ENCODE measurements at regions not wholly inside any gene's neighbourhood (a gene's known extent, or its start where the extent isn't known, plus 50 kb on each side); places are given as distances from the start of the nearest gene placed in this dataset.

GRCh38 chr16:6363896-6364607, 968.6 kb upstream of the RBFOX1 start:
- TF ChIP-seq CTCF (IDR thresholded peaks at IDR 0.05; ENCODE audit: borderline replicate concordance, control extremely low read depth, extremely low read depth, insufficient read depth, missing control alignments): no peak
- no peak for DNase-seq (ENCODE audit: low spot score)
- in situ Hi-C loops (cut with MboI; ENCODE audit: low sequenced_read_pairs, unreplicated experiment): no loop called here

GRCh38 chr16:6363396-6363795, 969.2 kb upstream of the RBFOX1 start:
- DNase-seq (ENCODE audit: low spot score): no peak
- no peak for TF ChIP-seq CTCF (IDR thresholded peaks at IDR 0.05; ENCODE audit: borderline replicate concordance, control extremely low read depth, extremely low read depth, insufficient read depth, missing control alignments)
- in situ Hi-C loops (cut with MboI; ENCODE audit: low sequenced_read_pairs, unreplicated experiment): no loop called here

- in situ Hi-C loops (cut with MboI; ENCODE audit: low sequenced_read_pairs, unreplicated experiment): no loop called here
- no peak for DNase-seq (ENCODE audit: low spot score)
These were observed 970.3 kb upstream of the RBFOX1 start for GRCh38 chr16:6362321-6362720.

GRCh38 chr16:6360641-6361040, 972.0 kb upstream of the RBFOX1 start:
- TF ChIP-seq CTCF (IDR thresholded peaks at IDR 0.05; ENCODE audit: borderline replicate concordance, control extremely low read depth, extremely low read depth, insufficient read depth, missing control alignments): no peak
- in situ Hi-C loops (cut with MboI; ENCODE audit: low sequenced_read_pairs, unreplicated experiment): no loop called here
- no peak for DNase-seq (ENCODE audit: low spot score)

More at GRCh38 chr16:6362321-6362720, 970.3 kb upstream of the RBFOX1 start:
- TF ChIP-seq CTCF (IDR thresholded peaks at IDR 0.05; ENCODE audit: borderline replicate concordance, control extremely low read depth, extremely low read depth, insufficient read depth, missing control alignments): no peak

GRCh38 chr16:6356911-6357310, 975.7 kb upstream of the RBFOX1 start:
- TF ChIP-seq CTCF (IDR thresholded peaks at IDR 0.05; ENCODE audit: borderline replicate concordance, control extremely low read depth, extremely low read depth, insufficient read depth, missing control alignments): no peak
- DNase-seq (ENCODE audit: low spot score): no peak
- in situ Hi-C loops (cut with MboI; ENCODE audit: low sequenced_read_pairs, unreplicated experiment): no loop called here

- no peak for DNase-seq (ENCODE audit: low spot score)
- no peak for TF ChIP-seq CTCF (IDR thresholded peaks at IDR 0.05; ENCODE audit: borderline replicate concordance, control extremely low read depth, extremely low read depth, insufficient read depth, missing control alignments)
- in situ Hi-C loops (cut with MboI; ENCODE audit: low sequenced_read_pairs, unreplicated experiment): no loop called here
These were observed 982.9 kb upstream of the RBFOX1 start for GRCh38 chr16:6349725-6350124.

All from GM13976 (cell line).